ENCODE measurements at regions not wholly inside any gene's neighbourhood (a gene's known extent, or its start where the extent isn't known, plus 50 kb on each side); places are given as distances from the start of the nearest gene placed in this dataset.

DNA sequence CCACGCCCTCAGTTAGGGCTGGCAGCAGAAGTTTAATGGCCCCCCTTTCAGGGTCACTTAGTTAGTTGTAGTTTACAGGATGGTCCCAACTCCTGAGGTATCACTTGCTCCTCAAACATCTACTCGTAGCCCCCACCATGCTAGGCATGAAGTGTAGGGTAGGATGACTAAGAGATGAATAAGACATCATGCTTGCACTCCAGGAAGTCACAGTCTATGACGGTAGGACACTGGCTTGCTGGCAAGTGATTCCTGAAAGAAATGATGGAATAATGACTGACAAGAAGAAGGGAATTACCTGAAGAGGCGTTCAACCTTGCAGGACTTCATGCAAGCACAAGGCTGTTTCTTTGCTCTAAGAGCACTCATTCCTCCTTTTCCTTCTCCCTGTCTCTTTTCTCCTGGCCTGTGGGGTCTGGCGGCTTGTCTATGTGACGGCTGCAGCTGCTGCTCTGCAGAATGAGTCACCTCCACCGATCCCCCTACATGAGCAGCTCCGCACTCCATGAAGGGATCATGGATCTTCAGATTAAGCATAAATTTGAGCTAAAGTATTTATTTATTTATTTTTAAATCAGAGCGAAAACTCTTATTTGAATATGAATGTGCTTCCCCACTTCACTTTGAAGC is 82.9 kb upstream of the BOC start:
- in situ Hi-C loops (cut with HindIII; ENCODE audit: low pct_unique_long_range_greater_than_20kb, low sequenced_read_pairs): no loop called here
- DNase-seq (ENCODE audit: low read depth): no peak

- in situ Hi-C loops (cut with HindIII; ENCODE audit: low pct_unique_long_range_greater_than_20kb, low sequenced_read_pairs): no loop called here
Measured at GRCh38 chr3:113129168-113129567, 82.2 kb upstream of the BOC start.

GRCh38 chr3:113132571-113132996 is 78.8 kb upstream of the BOC start:
- peak; percentile 25 for DNase-seq (ENCODE audit: low read depth)
- in situ Hi-C loops (cut with HindIII; ENCODE audit: low pct_unique_long_range_greater_than_20kb, low sequenced_read_pairs): no loop called here

More at GRCh38 chr3:113129168-113129567, 82.2 kb upstream of the BOC start:
- no peak for DNase-seq (ENCODE audit: low read depth)

GRCh38 chr3:113133140-113133539 is 78.2 kb upstream of the BOC start:
- in situ Hi-C loops (cut with HindIII; ENCODE audit: low pct_unique_long_range_greater_than_20kb, low sequenced_read_pairs): no loop called here
- DNase-seq (ENCODE audit: low read depth): no peak

- in situ Hi-C loops (cut with HindIII; ENCODE audit: low pct_unique_long_range_greater_than_20kb, low sequenced_read_pairs): no loop called here
- no peak for DNase-seq (ENCODE audit: low read depth)
Measured at GRCh38 chr3:113136071-113136470, 75.3 kb upstream of the BOC start.

DNA sequence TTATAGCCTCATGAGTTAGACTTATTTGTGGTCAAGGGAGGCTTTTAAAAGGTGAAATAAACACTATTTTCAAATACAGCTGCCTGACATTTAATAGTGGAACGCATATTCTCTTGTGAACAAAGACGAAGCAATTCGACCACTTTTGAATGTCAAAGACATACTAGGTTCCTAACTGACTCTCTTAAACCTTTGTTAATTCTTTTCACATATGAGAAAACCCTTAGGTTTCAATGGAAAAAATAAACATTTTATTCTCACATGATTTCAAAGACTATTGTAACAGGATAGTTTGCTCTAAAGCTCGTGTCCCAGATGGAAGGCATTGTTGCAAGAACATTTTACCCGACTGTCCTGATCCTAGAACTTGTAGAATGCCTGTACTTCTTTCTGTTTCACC is 74.8 kb upstream of the BOC start:
- in situ Hi-C loops (cut with HindIII; ENCODE audit: low pct_unique_long_range_greater_than_20kb, low sequenced_read_pairs): no loop called here
- no peak for DNase-seq (ENCODE audit: low read depth)

GRCh38 chr3:113138839-113139743 is 72.3 kb upstream of the BOC start:
- in situ Hi-C loops (cut with HindIII; ENCODE audit: low pct_unique_long_range_greater_than_20kb, low sequenced_read_pairs): no loop called here
- DNase-seq (ENCODE audit: low read depth): no peak

GRCh38 chr3:113140876-113141275 is 70.5 kb upstream of the BOC start:
- no peak for DNase-seq (ENCODE audit: low read depth)
- in situ Hi-C loops (cut with HindIII; ENCODE audit: low pct_unique_long_range_greater_than_20kb, low sequenced_read_pairs): no loop called here

- in situ Hi-C loops (cut with HindIII; ENCODE audit: low pct_unique_long_range_greater_than_20kb, low sequenced_read_pairs): no loop called here
- DNase-seq (ENCODE audit: low read depth): no peak
Measured at GRCh38 chr3:113141543-113141942, 69.8 kb upstream of the BOC start.

GRCh38 chr3:113142476-113142875 is 68.9 kb upstream of the BOC start:
- no peak for DNase-seq (ENCODE audit: low read depth)
- in situ Hi-C loops (cut with HindIII; ENCODE audit: low pct_unique_long_range_greater_than_20kb, low sequenced_read_pairs): no loop called here

GRCh38 chr3:113143353-113143752 is 68.0 kb upstream of the BOC start:
- in situ Hi-C loops (cut with HindIII; ENCODE audit: low pct_unique_long_range_greater_than_20kb, low sequenced_read_pairs): no loop called here
- DNase-seq (ENCODE audit: low read depth): no peak

GRCh38 chr3:113147681-113148261 is 63.6 kb upstream of the BOC start:
- DNase-seq (ENCODE audit: low read depth): no peak
- in situ Hi-C loops (cut with HindIII; ENCODE audit: low pct_unique_long_range_greater_than_20kb, low sequenced_read_pairs): no loop called here

- in situ Hi-C loops (cut with HindIII; ENCODE audit: low pct_unique_long_range_greater_than_20kb, low sequenced_read_pairs): no loop called here
- DNase-seq (ENCODE audit: low read depth): no peak
Measured at GRCh38 chr3:113148284-113148683, 63.1 kb upstream of the BOC start.

- in situ Hi-C loops (cut with HindIII; ENCODE audit: low pct_unique_long_range_greater_than_20kb, low sequenced_read_pairs): no loop called here
- no peak for DNase-seq (ENCODE audit: low read depth)
Measured at GRCh38 chr3:113150250-113150649, 61.1 kb upstream of the BOC start.

DNA sequence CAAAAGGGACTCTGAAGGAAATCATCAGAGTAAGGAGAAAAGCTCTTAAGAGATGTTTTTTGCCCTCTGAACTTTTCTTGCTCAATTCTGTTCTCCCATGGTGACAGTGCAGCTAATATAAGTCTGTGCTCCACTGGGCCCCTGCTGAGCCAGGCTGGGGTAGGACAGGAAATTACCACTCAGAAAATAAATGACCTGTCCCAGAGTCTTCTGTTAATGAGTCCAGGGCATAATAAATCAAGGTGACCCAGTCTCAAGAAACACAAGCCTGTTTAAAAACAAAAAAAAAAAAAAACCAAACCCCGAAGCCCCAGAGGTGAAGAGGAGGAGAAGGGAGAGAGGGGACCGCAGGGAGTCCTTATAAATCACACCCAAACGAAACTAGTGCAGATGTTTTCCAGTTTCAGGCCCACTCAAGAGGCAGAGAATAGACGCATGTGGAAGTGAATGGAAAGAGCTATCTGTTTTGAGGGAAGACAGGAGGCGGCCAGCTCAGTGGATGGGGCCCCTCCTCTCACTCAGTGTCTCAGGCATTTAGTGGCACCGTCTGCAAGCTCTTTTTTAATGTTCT is 59.8 kb upstream of the BOC start:
- in situ Hi-C loops (cut with HindIII; ENCODE audit: low pct_unique_long_range_greater_than_20kb, low sequenced_read_pairs): no loop called here
- DNase-seq (ENCODE audit: low read depth): no peak

DNA sequence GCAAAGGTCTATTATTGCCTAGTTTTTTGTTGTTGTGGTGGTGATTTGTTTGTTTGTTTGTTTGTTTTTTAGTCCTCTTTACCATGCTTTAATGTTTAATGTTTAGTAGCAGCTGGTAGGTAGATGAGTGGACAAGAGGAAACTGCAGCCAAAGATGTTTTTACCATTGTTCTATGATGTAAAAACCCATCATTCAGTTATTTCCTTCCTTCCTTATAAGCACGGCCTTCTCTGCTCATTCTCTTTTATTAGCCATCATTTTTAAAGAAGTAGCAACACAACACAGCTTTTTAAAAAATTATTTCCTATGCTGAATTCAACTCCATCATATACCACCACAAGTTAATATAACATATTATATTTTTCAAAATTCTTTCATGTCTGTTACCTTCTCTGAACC is 58.5 kb upstream of the BOC start:
- DNase-seq (ENCODE audit: low read depth): no peak
- in situ Hi-C loops (cut with HindIII; ENCODE audit: low pct_unique_long_range_greater_than_20kb, low sequenced_read_pairs): no loop called here

DNA sequence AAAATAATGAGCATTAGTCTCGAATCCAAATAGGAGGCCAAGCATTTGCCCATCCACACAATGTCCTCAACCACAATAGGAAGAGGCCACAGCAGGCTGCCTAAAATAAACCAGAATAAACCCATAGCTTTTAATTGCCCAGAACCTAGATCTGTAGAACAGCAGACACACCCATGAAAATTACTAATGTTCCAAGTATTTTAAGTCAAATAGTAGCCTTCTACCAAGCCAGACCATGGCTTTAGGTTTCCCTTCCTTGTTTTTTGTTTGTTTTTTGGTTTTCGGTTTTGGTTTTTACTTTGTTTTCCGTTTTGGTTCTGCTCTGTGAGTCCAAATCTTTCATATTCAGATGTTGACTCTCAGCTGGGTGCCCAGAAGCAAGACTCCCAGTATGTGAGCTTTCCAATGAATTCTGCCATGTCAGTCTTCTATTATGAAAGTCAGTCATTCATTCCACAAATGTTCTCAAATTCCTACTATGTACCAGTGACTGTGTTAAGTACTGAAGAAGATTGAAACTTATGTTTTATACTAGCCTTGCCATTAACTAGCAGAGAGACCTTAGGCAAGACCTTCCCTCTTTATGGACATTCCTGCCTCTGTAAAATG is 57.8 kb upstream of the BOC start:
- in situ Hi-C loops (cut with HindIII; ENCODE audit: low pct_unique_long_range_greater_than_20kb, low sequenced_read_pairs): no loop called here
- DNase-seq (ENCODE audit: low read depth): no peak

DNA sequence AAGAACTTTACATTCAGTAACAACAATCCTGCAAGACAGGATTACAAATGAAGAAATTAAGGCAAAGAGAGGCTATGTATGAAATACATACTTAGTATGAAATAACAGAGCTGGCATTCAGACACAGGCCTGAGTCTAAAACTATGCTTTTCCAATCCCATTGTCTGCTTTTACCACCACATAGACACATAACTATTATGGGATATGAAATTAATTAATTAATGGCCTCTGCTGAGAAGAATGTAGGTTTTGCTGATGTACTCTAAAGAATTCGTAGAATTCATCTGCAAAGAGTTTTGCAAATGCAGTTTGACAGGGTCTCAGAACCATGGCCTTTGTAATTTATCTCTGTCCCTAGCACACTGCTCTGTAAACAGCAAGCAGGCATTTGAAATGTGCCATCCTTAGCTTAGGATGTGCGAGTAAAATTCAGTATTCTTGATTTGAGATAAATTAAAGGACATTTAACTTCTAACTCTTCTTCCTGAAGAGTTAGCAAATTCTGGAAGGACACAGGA is 54.5 kb upstream of the BOC start:
- DNase-seq (ENCODE audit: low read depth): no peak
- in situ Hi-C loops (cut with HindIII; ENCODE audit: low pct_unique_long_range_greater_than_20kb, low sequenced_read_pairs): no loop called here
